Stimulated activated CD4-positive, alpha-beta T cell treated with anti-CD3 and anti-CD28 coated beads, TNF-alpha, amount 100 ng/mL, for 4 hours (primary cell): ENCODE measurements at regions not wholly inside any gene's neighbourhood (a gene's known extent, or its start where the extent isn't known, plus 50 kb on each side); places are given as distances from the start of the nearest gene placed in this dataset.

Experiments used
- DNase-seq, 3 experiments: peaks; one replicate each; pipeline ENCODE4 v3.0.0-alpha.2; 2020; ENCODE audit warnings: low read depth in 3 of 3

GRCh38 chr14:53613404-53614253 is 343.0 kb downstream of the BMP4 start:
- DNase-seq = no peak

- no peak for DNase-seq
These were observed 345.7 kb downstream of the BMP4 start for GRCh38 chr14:53610947-53611346.

- DNase-seq = no peak
These were observed 347.6 kb downstream of the BMP4 start for GRCh38 chr14:53609009-53609408.

- DNase-seq = no peak
These were observed 348.3 kb downstream of the BMP4 start for GRCh38 chr14:53608369-53608768.

- DNase-seq = no peak
These were observed 350.4 kb downstream of the BMP4 start for GRCh38 chr14:53606203-53606602.

- no peak for DNase-seq
These were observed 351.1 kb downstream of the BMP4 start for GRCh38 chr14:53605562-53605961.

GRCh38 chr14:53603994-53604393 is 352.6 kb downstream of the BMP4 start:
- no peak for DNase-seq

- DNase-seq = no peak
These were observed 355.2 kb downstream of the BMP4 start for GRCh38 chr14:53601409-53601808.

GRCh38 chr14:53599221-53599945 is 357.2 kb downstream of the BMP4 start:
- DNase-seq = no peak

GRCh38 chr14:53596853-53597525 is 359.6 kb downstream of the BMP4 start:
- DNase-seq = no peak

- no peak for DNase-seq
These were observed 364.8 kb downstream of the BMP4 start for GRCh38 chr14:53591816-53592215.

- DNase-seq = no peak
These were observed 375.1 kb downstream of the BMP4 start for GRCh38 chr14:53581504-53581903.

GRCh38 chr14:53571641-53572328 is 384.8 kb downstream of the BMP4 start:
- DNase-seq = no peak

- DNase-seq = no peak
These were observed 385.9 kb downstream of the BMP4 start for GRCh38 chr14:53570411-53571387.

GRCh38 chr14:53569446-53569845 is 387.2 kb downstream of the BMP4 start:
- DNase-seq = no peak

GRCh38 chr14:53567236-53567780 is 389.3 kb downstream of the BMP4 start:
- DNase-seq = no peak

- no peak for DNase-seq
These were observed 391.8 kb downstream of the BMP4 start for GRCh38 chr14:53564870-53565269.

- DNase-seq = no peak
These were observed 393.0 kb downstream of the BMP4 start for GRCh38 chr14:53563628-53564027.

GRCh38 chr14:53553221-53553620 is 400.1 kb upstream of the DDHD1 start:
- no peak for DNase-seq

GRCh38 chr14:53551862-53552261 is 398.7 kb upstream of the DDHD1 start:
- no peak for DNase-seq
